ENCODE measurements at regions not wholly inside any gene's neighbourhood (a gene's known extent, or its start where the extent isn't known, plus 50 kb on each side); places are given as distances from the start of the nearest gene placed in this dataset.

GRCh38 chr2:20111311-20112131 is 60.1 kb upstream of the LAPTM4A start:
- no peak for DNase-seq (ENCODE audit: low read depth in 4 of 4, low spot score in 1 of 4)

DNA sequence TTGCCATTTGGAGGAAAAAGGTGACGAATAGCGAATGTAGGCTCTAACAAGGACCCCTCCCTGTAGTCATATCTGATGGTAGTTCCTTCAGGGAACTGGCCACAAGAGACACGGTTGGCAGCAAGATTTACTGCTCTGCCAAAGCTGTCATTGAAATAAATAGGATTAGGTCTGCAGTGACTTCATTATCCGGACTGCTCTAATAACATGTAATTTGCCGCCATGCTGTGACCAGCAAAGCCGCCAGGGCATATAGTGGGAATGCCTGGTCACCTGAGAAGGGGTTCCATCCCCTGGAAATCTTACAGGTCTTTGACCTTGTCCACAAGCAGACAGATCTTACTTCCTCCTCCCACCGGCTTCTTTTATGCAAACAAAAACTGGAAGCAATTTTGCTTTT is 59.4 kb upstream of the LAPTM4A start:
- no peak for DNase-seq (ENCODE audit: low read depth in 4 of 4, low spot score in 1 of 4)

DNA sequence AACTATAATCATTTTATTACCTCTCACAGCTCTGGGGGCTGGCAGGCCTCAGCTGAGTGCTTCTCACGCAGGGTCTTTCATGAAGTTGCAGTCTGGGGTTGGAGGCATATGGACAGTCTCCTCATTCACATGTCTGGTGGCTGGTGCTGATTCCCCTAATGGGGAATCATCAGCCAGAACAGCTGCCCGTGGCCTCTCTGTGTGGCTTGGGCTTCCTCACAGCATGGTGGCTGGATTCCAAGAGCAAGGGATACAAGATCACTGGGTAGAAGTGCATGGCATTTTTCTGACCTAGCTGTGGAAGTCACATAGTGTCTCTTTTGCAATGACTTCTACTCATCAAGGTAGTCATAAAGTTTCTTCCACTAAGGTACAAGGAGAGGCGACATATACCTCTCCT is 59.0 kb upstream of the LAPTM4A start:
- DNase-seq (ENCODE audit: low read depth in 4 of 4, low spot score in 1 of 4) = no peak

GRCh38 chr2:20108655-20109396 is 57.4 kb upstream of the LAPTM4A start:
- DNase-seq (ENCODE audit: low read depth in 4 of 4, low spot score in 1 of 4) = no peak

GRCh38 chr2:20107776-20108175 is 56.3 kb upstream of the LAPTM4A start:
- no peak for DNase-seq (ENCODE audit: low read depth in 4 of 4, low spot score in 1 of 4)

DNA sequence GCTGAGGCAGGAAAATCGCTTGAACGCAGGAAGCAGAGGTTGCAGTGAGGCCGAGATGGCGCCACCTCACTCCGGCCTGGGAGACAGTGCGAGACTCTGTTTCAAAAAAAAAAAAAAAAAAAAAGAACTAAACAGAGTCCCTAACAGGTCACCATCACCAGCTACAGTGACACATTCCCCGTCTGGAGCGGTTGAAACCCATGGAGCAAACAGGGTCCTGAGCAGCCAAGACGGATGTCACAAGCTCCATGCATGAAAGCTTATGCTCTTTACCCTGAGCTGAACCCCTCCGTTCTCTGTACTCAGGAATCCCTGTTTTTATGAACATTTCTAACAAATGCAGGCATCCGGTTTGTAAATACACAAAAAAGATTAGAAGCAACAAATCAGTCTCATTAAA is 55.9 kb upstream of the LAPTM4A start:
- DNase-seq (ENCODE audit: low read depth in 4 of 4, low spot score in 1 of 4) = no peak

GRCh38 chr2:20106746-20107145 is 55.3 kb upstream of the LAPTM4A start:
- peak in 2 of 4 experiments; percentile 8 to 12 for DNase-seq (ENCODE audit: low read depth in 4 of 4, low spot score in 1 of 4)

DNA sequence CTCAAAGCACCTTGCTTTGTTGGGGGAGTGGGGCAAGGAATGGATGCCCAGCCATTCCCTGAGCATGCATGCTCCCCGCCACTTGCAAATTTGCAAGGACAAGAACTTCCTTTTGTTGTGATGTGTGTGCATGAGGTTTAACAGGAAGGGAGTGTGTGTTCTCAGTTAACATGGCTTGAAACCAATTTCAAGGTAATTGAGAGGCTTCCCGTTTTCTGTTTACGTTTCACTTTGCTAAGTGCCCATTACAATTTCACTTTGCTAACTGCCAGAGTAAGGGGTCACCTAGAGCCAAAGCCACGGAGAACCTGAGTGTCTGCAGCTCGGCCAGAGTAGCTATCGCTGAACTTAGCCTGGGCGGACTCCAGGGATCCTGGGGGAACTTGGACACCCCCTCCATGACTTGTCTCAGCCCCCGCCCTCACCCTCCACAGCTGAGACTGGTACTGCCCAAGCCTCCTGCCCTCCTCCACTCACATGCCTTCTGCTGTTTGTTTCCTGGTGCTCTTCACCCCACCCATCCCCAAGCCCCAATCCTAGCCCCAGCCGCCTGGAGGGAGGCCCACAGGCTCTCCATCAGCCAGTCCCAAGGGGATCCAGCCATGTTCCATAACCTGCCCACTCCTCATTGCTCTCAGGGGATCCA is 53.6 kb upstream of the LAPTM4A start:
- DNase-seq (ENCODE audit: low read depth in 4 of 4, low spot score in 1 of 4) = no peak

DNA sequence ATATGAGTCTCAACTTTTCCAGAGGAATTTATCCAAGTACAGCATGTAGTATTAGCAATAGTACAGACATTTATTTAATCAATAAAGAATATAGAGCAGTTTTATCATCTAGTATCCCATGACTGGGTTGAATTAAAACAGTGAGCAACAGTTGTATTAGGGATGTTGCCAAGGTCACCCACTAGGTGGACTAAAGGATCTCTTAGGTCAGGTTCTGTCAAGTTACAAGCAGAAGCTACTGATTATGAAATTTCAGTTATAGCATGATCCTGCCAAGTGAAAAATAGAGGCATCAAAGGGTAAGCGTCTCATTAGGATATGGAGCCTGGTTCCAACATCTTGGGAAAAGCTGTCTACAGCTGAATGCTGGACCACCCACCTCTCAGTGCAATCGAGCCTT is 52.1 kb upstream of the LAPTM4A start:
- DNase-seq (ENCODE audit: low read depth in 4 of 4, low spot score in 1 of 4) = no peak

Data from stimulated activated CD4-positive, alpha-beta T cell treated with anti-CD3 and anti-CD28 coated beads, Interleukin-1b, Interleukin-23, amount 100 ng/mL, for 24 hours (primary cell).